CD4-positive, alpha-beta T cell (primary cell): ENCODE measurements at regions not wholly inside any gene's neighbourhood (a gene's known extent, or its start where the extent isn't known, plus 50 kb on each side); places are given as distances from the start of the nearest gene placed in this dataset.

Experiments
- ATAC-seq: fragments of 200-7000 bp; cut with Tn5 transposase; one replicate; pipeline ENCODE4 v1.10.0; 2022; ENCODE audit warnings: mild to moderate bottlenecking; ENCODE audit not compliant: poor library complexity
- CTCF ChIA-PET: fragments of 350-600 bp; sonication (Branson Sonifier 250); formaldehyde crosslinking; loops from one replicate; lab custom pipeline; 2021; ENCODE audit warnings: antibody characterized with exemption, inconsistent platforms; lab: Charles Lee
- POLR2A ChIA-PET: fragments of 350-600 bp; sonication (Branson Sonifier 250); formaldehyde crosslinking; loops from one replicate; lab custom pipeline; 2021; ENCODE audit warnings: antibody characterized with exemption, inconsistent platforms; lab: Charles Lee
- DNase-seq, 14 experiments: peaks; one replicate each; pipeline ENCODE4 v3.0.0-alpha.2; 2013 to 2020; ENCODE audit warnings: mixed read lengths in 2 of 14
- H3K27ac ChIP-seq, 2 donors: one replicate each; pipeline versions ENCODE4 v1.5.1 to v1.7.0; 2013; ENCODE audit warnings: low read length in 2 of 2, low read depth in 1 of 2, mild to moderate bottlenecking in 1 of 2
- H3K27me3 ChIP-seq, 2 experiments: 1 replicate in 1 of 2; 2 replicates in 1 of 2; pipeline versions ENCODE4 v1.6.1 to v1.7.0; 2013; ENCODE audit warnings: low read length in 2 of 2, control low read depth in 1 of 2, mild to moderate bottlenecking in 1 of 2, moderate library complexity in 1 of 2; ENCODE audit not compliant: insufficient read depth in 2 of 2, control insufficient read depth in 1 of 2
- H3K36me3 ChIP-seq: one replicate; pipeline ENCODE4 v1.6.1; 2013; ENCODE audit warnings: low read length, control low read depth; ENCODE audit not compliant: insufficient read depth
- H3K4me1 ChIP-seq: one replicate; pipeline ENCODE4 v1.6.1; 2013; ENCODE audit warnings: low read length, control low read depth; ENCODE audit not compliant: insufficient read depth
- H3K4me3 ChIP-seq: one replicate; pipeline ENCODE4 v1.5.1; 2013; ENCODE audit warnings: mild to moderate bottlenecking, low read length, moderate library complexity
- H3K9me3 ChIP-seq, 2 experiments: 1 replicate in 1 of 2; 2 replicates in 1 of 2; pipeline versions ENCODE4 v1.6.1 to v1.7.0; 2013; ENCODE audit warnings: low read length in 2 of 2, mild to moderate bottlenecking in 2 of 2, control low read depth in 1 of 2, moderate library complexity in 1 of 2; ENCODE audit not compliant: control insufficient read depth in 1 of 2, insufficient read depth in 1 of 2
- H3K27ac Mint-ChIP-seq: one replicate; pipeline ENCODE4 v1.8.0; 2020; ENCODE audit warnings: mixed read lengths
- H3K27me3 Mint-ChIP-seq: one replicate; pipeline ENCODE4 v1.8.0; 2021; ENCODE audit warnings: mixed read lengths
- H3K36me3 Mint-ChIP-seq: one replicate; pipeline ENCODE4 v1.8.0; 2021; ENCODE audit warnings: low read depth, mixed read lengths
- H3K4me1 Mint-ChIP-seq: one replicate; pipeline ENCODE4 v1.8.0; 2021; ENCODE audit warnings: low read depth, mixed read lengths
- H3K4me3 Mint-ChIP-seq: one replicate; pipeline ENCODE4 v1.8.0; 2020; ENCODE audit warnings: mild to moderate bottlenecking, mixed read lengths
- H3K9me3 Mint-ChIP-seq: one replicate; pipeline ENCODE4 v1.8.0; 2020; ENCODE audit warnings: mixed read lengths
- CTCF ChIP-seq: fragments of 200-600 bp; IDR thresholded peaks from one replicate; pipeline ENCODE4 v1.8.0; 2022; ENCODE audit warnings: antibody characterized with exemption, mild to moderate bottlenecking
- intact Hi-C, 2 experiments: fragments of 100-400 bp; cut with DNase I in 1 of 2; cut with micrococcal nuclease in 1 of 2; formaldehyde crosslinking; loops; one replicate each; pipeline versions ENCODE4 v1.15.1 to v1.9.0; 2023 to 2025; cut with DNase I, micrococcal nuclease

DNA sequence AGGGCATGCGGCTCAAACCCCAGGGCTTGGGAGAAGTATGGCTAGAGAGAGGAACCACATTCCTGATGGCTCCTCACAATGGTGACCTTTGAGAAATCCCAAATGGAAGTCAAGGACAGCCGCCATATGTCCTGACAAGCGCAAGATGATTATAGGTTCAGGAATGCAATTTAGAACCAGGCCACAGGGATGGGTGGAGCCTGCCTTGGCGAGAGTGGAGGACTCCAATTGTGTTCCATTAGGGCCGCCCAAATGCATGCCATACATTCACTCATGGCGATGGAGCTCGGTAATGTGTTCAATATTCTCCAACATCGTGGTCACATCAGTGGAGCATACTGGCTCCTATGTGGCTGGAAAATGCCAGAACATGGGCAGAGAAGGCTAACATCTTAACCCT is 662.9 kb upstream of the ID2 start:
- Histone ChIP-seq H3K4me3 (no peak overlapping the region), H3K9me3 (no peaks in the 10 kb centered on the region), H3K27ac (no peak overlapping the region), H3K36me3 (no peaks in the 10 kb centered on the region), H3K27me3 (no peaks in the 10 kb centered on the region), H3K4me1 (peaks cover 4% of the 10 kb centered on the region)
- H3K36me3 Mint-ChIP-seq = no peaks in the 10 kb centered on the region
- ChIA-PET POLR2A (no interaction called here), CTCF (no interaction called here)
- ATAC-seq (no peak), DNase-seq (no peak)
- no peak overlapping the region for H3K4me3 Mint-ChIP-seq
- no peaks in the 10 kb centered on the region for H3K27me3 Mint-ChIP-seq
- H3K9me3 Mint-ChIP-seq = no peaks in the 10 kb centered on the region
- TF ChIP-seq CTCF = no peak
- intact Hi-C loops = no loop called here
- no peak overlapping the region for H3K27ac Mint-ChIP-seq
- H3K4me1 Mint-ChIP-seq = peaks cover 8% of the 10 kb centered on the region

DNA sequence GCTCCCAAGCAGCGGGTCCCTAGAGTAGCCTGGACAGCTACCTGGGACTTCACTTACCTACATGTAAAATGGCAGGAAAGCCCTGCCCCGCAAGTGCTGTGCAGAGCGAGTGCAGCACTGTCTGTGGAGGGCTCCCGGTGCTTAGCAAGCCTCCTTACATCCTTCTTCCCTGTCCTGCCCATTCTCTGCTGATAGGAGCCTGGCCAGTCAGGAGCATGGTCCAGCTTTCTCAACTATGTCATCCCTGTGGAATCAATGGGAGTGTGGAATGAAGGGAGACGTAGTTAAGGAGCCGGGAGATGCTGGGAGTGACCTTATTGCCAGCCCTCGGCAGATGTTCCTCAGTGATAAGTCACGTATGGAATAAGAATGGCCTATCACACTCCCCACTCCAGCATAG is 661.9 kb upstream of the ID2 start:
- CTCF ChIA-PET = no interaction called here
- ATAC-seq (no peak), DNase-seq (no peak)
- Histone ChIP-seq H3K9me3 (no peaks in the 10 kb centered on the region), H3K36me3 (no peaks in the 10 kb centered on the region), H3K27me3 (no peaks in the 10 kb centered on the region), H3K4me3 (no peak overlapping the region), H3K4me1 (peaks cover 4% of the 10 kb centered on the region), H3K27ac (no peak overlapping the region)
- Mint-ChIP-seq H3K27ac (no peak overlapping the region), H3K27me3 (no peaks in the 10 kb centered on the region), H3K36me3 (no peaks in the 10 kb centered on the region), H3K4me1 (peaks cover 8% of the 10 kb centered on the region), H3K4me3 (no peak overlapping the region), H3K9me3 (no peaks in the 10 kb centered on the region)
- TF ChIP-seq CTCF = no peak
- intact Hi-C loops = no loop called here
- POLR2A ChIA-PET = no interaction called here

GRCh38 chr2:8021921-8022320 is 659.9 kb upstream of the ID2 start:
- intact Hi-C loops = no loop called here
- H3K27me3 Mint-ChIP-seq = no peaks in the 10 kb centered on the region
- POLR2A ChIA-PET = no interaction called here
- no peaks in the 10 kb centered on the region for H3K9me3 Mint-ChIP-seq
- Histone ChIP-seq H3K27ac (no peak overlapping the region), H3K27me3 (no peaks in the 10 kb centered on the region), H3K4me1 (peaks cover 4% of the 10 kb centered on the region), H3K36me3 (no peaks in the 10 kb centered on the region), H3K4me3 (no peak overlapping the region), H3K9me3 (no peaks in the 10 kb centered on the region)
- peaks cover 8% of the 10 kb centered on the region for H3K4me1 Mint-ChIP-seq
- CTCF ChIA-PET = no interaction called here
- no peaks in the 10 kb centered on the region for H3K36me3 Mint-ChIP-seq
- H3K4me3 Mint-ChIP-seq = no peak overlapping the region
- no peak for ATAC-seq
- TF ChIP-seq CTCF = no peak
- no peak overlapping the region for H3K27ac Mint-ChIP-seq
- DNase-seq = no peak
